ENCODE measurements at regions not wholly inside any gene's neighbourhood (a gene's known extent, or its start where the extent isn't known, plus 50 kb on each side); places are given as distances from the start of the nearest gene placed in this dataset.

DNA sequence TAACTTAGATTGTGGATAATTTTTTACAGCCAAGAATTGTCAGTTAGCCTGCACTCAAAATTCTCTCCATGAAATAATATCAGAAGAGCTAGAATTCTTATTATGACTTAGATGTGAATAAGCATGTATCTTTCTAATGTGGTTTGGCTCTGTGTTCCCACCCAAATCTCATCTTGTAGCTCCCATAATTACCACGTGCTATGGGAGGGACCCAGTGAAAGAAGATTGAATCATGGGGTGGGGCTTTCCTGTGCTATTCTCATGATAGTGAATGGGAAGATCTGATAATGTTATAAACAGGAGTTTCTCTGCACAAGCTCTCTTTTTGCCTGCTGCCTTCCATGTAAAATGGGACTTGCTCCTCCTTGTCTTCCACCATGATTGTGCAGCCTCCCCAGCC, 176.8 kb downstream of the MAT2B start:
- TF ChIP-seq, protein P1, sequence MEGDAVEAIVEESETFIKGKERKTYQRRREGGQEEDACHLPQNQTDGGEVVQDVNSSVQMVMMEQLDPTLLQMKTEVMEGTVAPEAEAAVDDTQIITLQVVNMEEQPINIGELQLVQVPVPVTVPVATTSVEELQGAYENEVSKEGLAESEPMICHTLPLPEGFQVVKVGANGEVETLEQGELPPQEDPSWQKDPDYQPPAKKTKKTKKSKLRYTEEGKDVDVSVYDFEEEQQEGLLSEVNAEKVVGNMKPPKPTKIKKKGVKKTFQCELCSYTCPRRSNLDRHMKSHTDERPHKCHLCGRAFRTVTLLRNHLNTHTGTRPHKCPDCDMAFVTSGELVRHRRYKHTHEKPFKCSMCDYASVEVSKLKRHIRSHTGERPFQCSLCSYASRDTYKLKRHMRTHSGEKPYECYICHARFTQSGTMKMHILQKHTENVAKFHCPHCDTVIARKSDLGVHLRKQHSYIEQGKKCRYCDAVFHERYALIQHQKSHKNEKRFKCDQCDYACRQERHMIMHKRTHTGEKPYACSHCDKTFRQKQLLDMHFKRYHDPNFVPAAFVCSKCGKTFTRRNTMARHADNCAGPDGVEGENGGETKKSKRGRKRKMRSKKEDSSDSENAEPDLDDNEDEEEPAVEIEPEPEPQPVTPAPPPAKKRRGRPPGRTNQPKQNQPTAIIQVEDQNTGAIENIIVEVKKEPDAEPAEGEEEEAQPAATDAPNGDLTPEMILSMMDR (IDR thresholded peaks at IDR 0.05; ENCODE audit: insufficient read depth, low read length, poor library complexity, severe bottlenecking) = no peak
- TF ChIP-seq EZH2phosphoT487 (conservative IDR thresholded peaks at IDR 0.05; ENCODE audit: low read length) = no peak

All from SU-DHL-6 (cell line).